GM19463 (cell line): ENCODE measurements at regions not wholly inside any gene's neighbourhood (a gene's known extent, or its start where the extent isn't known, plus 50 kb on each side); places are given as distances from the start of the nearest gene placed in this dataset.

ENCODE experiments used
- ATAC-seq: cut with Tn5 transposase; IDR thresholded peaks from one replicate; pipeline ENCODE4 v1.9.1; 2021; ENCODE audit warnings: mild to moderate bottlenecking, moderate library complexity; ENCODE audit not compliant: unreplicated experiment

DNA sequence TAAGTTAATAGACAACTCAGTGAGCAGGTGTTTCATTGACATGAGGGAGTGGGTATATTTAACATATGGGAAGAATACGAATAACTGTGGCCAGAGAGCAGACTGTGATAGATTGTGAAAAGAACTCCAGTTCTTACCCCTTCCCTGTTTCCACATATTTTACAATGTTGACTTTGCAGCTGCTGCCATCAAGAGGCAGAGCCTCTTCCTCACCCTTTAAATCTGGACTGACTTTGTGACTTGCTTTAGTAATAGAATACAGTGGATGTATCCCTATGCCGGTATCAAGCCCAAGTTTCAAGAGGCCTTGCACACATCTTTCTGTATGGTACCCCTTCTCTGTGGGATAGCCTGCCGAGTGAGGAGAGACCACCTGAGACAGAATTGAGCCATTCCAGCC lies 356.7 kb downstream of the ETNK1 start:
- no peak for ATAC-seq

DNA sequence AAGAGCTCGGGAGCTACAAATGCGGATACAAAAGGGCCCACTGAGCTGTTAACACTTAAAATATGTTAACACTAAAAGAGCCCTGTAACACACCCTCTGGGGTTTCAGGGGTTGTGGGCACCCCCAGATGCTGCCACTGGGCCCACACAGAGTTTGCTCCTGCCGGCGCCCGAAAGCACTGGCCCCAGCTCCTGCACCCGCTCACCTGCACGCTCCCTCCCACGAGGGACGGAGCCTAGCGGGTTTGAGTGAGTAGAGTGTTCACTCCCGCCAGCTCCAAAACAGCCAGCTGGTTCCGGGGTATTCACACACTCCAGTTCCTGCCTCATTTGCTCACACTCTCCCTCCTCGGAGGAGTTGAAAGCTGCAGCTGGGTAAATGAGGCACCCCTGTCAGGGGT lies 357.7 kb downstream of the ETNK1 start:
- ATAC-seq = no peak

DNA sequence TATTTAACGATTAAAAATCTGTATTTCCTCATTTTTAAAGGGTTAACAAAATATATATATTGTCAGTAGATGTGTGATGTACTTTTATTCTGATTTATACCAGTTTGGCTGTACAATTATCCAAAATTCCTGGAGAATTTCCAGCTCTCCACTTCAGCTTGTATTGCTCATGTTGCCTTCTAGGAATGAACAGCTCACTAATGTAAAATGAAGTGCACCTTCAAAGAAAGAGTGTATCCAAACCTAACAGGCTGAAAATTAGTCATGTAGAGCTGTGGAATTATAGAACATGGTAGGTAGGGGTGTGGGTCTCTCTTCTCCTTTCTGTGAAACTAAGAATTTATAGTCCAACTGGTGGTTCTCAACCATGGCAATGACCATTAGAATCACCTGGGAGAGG lies 362.0 kb downstream of the ETNK1 start:
- ATAC-seq = no peak

DNA sequence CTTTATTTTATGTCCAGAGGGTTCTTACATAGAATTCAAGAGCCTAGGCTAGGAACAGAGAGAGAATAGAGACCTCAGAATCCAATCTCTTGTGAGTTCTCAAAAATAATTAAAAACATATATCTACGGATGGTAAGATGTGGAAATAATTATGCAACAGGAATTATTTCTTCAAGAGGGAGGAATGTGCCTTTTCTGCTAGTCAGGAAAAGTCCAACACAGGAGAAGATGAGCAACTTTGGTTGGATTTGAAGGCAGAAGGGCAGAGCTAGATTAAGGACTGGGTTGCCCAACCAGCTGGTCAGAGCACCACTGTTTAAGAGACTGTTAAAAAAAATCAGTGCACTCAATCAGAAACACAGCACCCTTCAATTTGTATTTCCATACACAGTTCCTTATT lies 365.5 kb downstream of the ETNK1 start:
- ATAC-seq = no peak

DNA sequence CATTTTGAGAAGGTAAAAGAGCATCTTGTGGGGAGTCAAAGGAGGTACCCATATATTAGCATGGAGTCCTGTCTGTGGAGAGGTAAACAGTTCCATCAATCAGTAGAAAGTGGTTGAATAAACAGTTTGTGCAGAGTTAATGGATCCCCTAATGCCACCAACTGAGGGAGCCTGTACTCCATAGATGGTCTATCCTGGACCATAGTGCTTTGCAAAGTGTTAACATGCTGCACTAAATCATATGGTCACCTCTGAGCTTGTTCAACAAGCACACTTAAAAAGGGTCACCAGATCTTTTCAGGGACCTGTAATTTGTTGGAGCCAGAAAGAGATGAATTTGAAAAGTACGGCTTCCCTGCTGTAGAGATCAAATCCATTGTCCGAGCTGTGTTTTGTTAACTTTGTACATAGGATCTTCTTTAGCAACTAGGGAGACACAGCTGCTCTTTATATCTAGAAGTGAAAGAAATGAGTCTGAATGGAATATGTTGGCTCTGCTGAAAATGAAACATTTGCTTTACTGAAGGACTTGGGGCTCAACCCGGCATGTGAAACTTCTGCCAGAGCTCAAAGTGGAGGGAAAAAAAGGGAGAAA lies 366.4 kb downstream of the ETNK1 start:
- no peak for ATAC-seq

DNA sequence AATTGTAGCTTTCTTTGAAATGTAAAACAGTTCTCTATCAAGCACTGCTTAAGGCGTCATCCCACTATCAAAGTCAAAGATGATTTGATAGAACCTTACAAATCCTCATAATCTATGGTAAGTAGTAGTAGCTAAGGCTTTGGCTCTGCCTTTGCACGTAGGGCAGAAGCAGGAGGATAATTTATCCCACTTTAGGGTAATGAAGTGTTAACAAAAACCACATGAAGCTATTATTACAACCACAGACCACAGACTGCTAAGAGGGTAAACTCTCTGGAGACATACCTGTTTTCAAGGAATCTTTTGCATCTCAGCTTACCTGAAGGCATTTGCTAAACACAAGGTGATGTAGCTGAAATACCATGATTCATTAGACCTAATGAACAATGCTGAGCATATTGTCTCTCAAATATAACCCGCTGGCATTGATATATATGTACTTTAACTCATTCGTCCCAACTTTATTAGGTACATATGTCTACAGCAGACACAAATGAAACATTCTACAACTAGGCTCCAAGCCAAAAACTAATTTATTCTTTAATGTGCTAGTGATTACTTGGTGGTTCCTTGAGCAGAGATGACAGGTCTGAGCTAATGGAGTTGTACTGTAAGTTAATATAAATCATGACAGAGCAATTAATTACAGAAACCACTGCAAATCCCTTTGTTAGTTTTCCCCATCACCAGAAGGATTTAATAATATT lies 368.8 kb downstream of the ETNK1 start:
- ATAC-seq = no peak

DNA sequence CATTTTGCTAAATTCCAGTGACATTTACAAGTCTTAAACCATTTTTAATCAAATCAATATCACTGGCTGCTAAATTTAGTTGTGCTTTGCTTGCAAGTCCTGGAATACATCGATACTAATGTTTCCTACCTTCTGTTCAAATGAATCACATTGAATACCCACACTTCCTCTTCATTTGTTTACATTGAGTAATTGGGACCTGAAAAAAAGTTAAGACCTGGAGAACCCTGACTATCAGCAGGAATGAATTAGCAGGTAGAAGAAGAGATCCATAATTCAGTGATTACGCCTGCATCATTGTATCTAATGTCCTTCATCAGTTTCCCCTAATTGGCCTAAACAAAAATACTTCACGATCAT lies 369.3 kb downstream of the ETNK1 start:
- no peak for ATAC-seq

DNA sequence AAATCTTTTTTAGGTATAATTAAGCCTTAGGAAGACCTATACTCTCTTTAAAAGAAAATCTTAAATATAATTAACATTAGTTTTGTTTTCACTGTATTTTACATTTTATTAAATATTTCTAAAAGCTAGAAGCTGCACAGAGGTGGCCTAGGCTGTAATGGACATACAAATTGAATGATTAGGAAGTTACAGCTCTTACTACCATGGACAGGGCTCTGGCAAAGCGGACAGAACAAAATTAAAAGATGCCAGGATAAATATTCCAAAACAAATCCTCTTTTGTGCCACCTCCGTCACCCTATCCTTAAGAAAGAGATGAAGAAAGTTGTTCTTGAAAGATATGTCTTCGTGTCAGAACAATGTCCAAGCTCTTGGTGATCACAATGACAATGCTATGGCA lies 376.5 kb downstream of the ETNK1 start:
- no peak for ATAC-seq

DNA sequence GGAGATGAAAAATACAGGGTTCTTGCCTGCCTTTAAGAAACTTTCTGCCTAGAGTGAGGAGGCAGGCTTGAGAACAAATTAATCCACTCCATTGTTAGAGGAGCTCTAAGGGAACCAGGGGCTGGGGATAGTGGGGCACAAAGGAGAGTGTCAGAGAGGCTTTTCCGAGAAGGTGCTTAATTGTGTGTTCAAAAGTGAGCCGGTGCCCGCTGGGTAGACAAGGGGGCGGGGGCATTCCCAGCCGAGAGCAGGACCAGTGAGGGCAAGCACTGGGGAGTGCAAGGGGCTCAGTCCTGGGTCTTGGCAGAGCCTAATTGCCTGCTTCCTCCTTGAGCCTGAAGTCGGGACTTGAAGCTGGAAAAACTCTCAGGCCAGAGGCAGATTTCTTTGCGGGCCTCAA lies 377.4 kb downstream of the ETNK1 start:
- ATAC-seq = no peak

DNA sequence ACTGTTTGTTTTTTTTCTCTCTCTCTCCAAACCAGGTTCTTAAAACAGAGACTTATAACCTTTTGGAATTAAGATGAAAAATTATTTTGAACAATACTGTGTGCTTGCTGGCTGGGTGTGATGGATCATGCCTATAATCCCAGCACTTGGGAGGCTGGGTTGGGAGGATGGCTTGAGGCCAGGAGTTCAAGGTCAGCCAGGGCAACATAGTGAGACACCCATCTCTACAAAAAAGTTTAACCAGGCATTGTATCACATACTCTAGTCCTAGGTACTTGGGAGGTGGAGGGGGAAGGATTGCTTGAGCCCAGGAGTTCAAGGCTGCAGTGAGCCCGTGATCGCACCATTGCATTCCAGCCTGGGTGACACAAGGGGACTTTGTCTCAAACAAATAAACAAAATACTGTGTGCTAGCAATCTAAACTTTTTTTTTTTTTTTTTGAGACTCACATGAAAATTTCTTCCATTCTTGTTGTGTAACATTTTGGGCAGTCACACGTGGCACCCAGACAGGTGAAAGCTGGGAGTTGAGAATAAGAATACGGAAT lies 379.6 kb downstream of the ETNK1 start:
- ATAC-seq = no peak

DNA sequence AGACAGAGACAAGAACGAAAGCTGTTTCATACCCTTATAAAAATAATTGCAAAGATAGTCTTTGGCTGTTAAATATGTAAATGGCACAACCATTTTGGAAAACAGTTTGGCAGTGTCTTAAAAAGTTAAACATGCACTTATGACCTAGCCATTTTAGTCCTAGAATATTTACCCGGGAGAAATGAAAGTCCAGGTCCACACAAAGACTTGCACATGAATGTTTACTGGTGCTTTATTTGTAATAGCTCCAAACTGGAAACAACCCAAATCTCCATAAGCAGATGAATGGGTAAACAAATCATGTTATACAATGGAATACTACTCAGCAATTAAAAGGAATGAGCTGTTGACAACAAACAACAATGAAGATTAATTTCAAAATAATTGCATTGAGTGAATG lies 380.4 kb downstream of the ETNK1 start:
- ATAC-seq = no peak

DNA sequence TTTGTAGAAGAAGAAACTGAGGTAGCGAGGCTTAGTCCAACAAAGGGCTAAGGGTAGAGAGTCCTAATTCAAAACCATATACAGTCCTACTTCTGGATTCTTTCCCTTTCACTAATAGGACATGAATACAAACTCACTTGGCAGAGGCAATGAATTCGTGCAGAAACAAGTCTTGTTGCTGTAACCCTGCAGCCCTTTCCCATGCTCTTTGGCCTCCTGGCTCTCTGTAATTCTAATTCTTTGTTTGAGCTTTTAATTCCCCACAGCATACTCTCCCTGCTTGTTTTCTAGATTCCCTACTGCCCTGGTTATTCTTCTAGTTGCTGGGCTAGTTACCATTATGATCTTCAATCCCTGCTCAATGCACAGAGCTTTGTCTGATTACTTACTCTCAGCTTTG lies 381.4 kb downstream of the ETNK1 start:
- no peak for ATAC-seq

DNA sequence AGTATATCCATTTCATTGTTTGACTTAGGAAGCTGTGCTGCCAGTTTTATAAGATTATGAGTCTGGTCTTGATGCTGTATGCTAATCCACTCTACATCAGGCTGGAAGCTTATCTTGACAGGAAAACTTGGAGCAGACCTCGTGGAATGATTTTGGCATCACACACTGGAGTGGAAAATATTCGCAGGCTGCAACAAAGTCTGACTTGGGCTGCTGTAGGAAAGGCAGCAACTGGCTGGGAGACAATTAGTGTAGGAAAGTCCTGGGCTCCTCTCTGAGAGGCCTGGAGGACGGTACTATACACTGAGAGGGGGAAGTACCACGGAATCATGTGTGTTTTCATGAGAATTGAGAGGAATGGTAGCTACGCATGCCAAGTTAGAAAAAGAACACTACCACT lies 383.7 kb downstream of the ETNK1 start:
- no peak for ATAC-seq

DNA sequence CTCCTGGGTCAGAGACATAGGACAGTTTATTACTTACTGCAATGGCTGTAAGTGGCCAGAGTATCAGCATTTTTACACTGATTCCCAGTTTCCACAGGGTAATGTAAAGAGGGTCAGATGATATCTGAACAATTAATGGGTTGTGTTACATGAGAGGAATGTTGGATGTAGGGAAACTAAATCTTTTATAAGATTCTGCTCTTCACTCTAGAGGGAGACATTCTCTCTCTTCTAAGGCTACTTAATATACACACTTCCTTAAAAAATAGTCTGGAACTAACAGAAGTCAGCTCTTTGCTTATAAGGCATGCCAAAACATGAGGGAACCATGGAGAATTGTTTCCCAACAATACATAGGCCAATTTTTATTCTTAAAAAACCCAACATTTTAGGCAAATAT lies 389.8 kb downstream of the ETNK1 start:
- ATAC-seq = no peak

DNA sequence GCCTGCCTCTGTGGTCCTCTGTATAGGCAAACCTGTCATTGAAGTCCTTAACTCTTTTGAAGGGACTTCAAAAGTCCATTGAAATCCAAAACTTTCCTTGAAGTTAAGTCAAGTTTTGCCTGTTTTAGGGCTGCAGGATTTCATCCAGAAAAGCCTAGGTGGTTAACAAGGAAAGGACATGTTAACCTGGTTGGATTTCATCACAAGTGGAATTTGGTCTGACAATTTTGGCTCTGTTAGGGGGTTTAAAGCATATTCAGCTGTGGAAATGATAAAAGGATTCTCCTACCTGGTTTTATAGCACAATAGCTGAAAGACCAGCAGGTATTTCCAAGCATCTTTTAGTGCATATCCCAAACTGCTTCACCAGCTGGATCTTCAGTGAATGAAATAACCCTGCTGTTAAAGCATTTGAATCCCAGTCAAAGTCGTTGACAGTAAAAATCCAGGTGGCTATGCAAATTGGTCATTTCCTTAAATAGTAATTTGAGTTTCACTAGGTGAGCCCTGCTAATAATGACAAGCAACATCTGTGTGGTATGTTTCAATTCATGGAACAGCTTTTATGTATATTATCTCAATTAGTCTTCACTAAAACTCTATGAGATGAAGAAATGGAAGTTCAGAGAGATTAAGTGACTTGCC lies 400.5 kb downstream of the ETNK1 start:
- ATAC-seq = no peak

DNA sequence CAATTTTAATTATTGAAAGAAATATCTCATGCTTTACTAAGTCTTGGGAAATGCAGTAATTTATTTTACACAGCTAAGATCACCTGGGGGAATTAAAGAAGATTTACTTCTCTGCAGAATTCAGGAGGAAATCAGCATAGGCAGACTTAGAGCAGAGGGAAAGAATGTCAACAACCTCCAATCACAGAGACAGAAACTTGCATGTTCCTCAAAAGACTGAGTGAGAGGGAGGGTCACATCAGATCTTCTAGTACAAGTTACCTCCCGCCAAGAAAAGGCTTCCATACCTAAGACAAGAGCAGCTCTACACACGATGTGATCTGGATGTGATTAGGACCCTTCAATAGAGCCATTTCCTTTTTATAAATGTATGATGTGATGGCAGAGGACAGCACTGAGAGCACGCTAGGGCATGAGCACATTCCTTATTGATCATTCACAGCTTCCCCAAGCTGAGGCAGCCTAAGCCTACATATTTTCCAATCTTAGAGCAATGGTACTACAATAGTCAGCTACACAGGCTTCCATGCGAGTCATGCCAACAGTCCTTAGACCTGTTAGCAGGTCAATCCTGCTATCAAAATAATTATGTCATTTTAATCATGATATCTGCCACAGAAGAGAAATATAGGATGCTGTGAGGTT lies 403.3 kb downstream of the ETNK1 start:
- ATAC-seq = no peak

DNA sequence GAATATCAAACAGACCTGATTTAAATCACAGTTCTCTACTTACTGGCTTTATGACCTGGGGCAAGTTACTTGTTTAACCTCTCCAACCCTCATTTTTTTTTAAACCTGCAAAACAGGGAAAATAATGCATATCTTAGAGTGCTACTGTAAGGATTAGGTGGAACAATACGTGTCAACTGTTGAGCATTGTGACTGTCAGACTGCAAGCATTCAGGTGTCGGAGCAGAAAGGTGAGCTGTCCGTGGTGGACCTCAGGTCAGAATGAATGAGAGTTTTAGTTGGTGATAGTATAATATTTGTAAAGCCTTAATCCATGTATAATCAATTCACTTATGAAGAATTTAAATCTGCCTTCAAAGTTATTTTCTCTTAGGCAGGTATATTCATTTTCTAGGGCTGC lies 404.2 kb downstream of the ETNK1 start:
- no peak for ATAC-seq

DNA sequence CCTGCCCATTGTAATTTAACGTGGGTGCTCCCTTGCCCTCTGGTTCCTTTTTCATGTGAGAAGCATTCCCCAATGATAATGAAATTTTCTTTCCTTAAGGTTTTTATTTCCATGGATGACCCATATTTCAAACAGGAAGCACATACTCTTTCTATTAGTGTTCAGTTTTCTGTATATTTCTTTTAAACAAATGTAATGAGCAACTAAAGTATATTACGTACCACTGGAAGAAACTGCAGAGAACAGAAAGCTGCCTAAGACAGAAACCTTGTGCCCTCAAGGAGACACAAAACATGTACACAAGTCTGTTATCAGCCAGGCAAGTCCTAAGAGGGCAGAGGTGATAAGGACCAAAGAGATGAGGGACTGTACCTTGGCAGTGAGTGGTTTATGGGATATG lies 414.9 kb downstream of the ETNK1 start:
- no peak for ATAC-seq

DNA sequence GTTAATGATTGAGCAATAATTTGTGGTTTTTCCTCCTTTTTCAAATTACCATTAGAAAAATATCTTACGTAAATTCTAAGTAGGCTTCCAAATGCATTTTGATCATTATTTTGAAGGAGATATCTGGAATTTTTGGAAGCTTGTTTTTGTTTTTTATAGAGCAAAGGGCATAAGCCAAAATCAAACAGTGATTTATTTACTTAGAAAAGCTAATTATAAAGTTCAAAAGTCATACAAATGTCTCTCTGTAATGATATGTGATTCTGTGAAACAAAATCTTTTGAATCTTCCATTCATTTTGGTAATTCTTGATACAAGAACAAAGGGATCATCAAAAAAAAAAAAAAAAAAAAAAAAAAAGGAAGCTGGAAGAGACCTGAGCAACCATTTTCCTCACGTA lies 416.8 kb downstream of the ETNK1 start:
- no peak for ATAC-seq

DNA sequence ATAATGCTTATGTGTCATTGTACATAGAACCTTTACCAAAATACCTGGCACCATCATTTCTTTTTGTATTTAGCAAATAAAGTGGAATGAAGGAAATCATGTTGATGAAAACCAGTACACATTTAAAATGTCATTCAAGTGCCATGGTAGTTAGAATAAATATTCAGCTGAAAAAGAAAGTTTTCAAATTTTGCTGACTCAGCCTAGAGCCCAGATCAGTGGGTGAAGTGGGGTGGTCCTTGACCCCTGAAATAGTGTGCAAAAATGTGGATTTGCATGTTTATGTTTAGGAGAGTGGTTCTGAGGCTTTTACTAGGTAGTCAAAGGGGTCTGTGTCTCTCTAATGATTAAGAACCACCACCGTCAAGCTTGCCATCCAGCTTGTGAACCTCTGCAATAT lies 418.7 kb downstream of the ETNK1 start:
- ATAC-seq = no peak

DNA sequence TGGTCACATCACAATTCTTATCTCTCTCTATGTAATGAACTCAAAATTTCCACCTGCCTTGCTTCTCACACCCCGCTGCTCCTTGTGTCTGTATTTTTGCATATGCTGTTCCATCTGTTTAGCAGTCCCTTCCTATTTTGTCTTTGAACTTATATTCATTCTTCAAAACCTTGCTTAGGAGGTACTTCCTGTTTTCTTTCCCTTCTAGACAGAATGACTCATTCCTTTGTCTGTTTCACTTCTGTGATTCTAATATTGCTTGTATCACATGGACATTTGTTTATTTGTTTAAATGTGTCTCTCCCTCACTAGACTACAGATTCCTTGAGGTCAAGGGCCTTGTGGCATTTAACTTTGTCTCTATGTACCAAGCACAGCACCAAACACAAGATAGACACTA lies 424.2 kb downstream of the ETNK1 start:
- peak; percentile 74 for ATAC-seq

DNA sequence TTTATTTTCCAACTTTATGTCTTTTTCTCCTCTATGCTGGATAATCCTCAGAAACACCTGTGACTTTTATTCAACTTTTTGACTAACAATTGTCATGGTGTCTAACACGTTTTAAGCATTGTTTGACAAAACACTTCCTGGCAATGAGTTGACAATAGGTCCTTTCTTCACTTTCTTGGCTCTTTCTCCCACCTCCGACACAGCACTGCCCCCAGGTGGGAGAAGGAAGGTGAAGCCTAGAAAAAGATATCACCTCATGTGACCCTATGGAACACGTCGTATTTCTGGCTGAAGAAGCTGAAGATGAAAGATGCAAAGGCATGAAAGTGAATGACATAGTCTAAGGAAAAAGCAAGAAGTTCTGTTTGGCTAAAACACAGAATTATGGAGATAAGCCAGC lies 430.0 kb downstream of the ETNK1 start:
- ATAC-seq = peak; percentile 48
